ENCODE measurements at regions not wholly inside any gene's neighbourhood (a gene's known extent, or its start where the extent isn't known, plus 50 kb on each side); places are given as distances from the start of the nearest gene placed in this dataset.

GRCh38 chr16:73106329-73107034, 58.6 kb upstream of the ZFHX3 start:
- TF ChIP-seq POLR2A (IDR thresholded peaks at IDR 0.05) (no peak), CTCF (IDR thresholded peaks at IDR 0.05) (no peak), POLR2AphosphoS5 (IDR thresholded peaks at IDR 0.05) (no peak), EP300 (IDR thresholded peaks at IDR 0.05) (no peak)

All from upper lobe of left lung (tissue), 4 donors.